ENCODE measurements at regions not wholly inside any gene's neighbourhood (a gene's known extent, or its start where the extent isn't known, plus 50 kb on each side); places are given as distances from the start of the nearest gene placed in this dataset.
"Not testable (repeated sequence)": the region's sequence is repeated elsewhere in the genome, so short reads cannot be mapped to it uniquely, and the experiment has no call there.

- H3K27me3 ChIP-seq (ENCODE audit: insufficient read depth, low read length) = no peaks in the 10 kb centered on the region
- H3K36me3 ChIP-seq (ENCODE audit: insufficient read depth, low read length) = no peaks in the 10 kb centered on the region
- H4K20me1 ChIP-seq (ENCODE audit: insufficient read depth, low read length) = no peaks in the 10 kb centered on the region
- no peak overlapping the region for H3K9ac ChIP-seq (ENCODE audit: low read length)
- H3K4me3 ChIP-seq (ENCODE audit: low read depth, low read length, poor library complexity, severe bottlenecking) = no peak overlapping the region
- TF ChIP-seq, protein P1, sequence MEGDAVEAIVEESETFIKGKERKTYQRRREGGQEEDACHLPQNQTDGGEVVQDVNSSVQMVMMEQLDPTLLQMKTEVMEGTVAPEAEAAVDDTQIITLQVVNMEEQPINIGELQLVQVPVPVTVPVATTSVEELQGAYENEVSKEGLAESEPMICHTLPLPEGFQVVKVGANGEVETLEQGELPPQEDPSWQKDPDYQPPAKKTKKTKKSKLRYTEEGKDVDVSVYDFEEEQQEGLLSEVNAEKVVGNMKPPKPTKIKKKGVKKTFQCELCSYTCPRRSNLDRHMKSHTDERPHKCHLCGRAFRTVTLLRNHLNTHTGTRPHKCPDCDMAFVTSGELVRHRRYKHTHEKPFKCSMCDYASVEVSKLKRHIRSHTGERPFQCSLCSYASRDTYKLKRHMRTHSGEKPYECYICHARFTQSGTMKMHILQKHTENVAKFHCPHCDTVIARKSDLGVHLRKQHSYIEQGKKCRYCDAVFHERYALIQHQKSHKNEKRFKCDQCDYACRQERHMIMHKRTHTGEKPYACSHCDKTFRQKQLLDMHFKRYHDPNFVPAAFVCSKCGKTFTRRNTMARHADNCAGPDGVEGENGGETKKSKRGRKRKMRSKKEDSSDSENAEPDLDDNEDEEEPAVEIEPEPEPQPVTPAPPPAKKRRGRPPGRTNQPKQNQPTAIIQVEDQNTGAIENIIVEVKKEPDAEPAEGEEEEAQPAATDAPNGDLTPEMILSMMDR (IDR thresholded peaks at IDR 0.05; ENCODE audit: low read length) = no peak
- no peak for TF ChIP-seq EZH2 (IDR thresholded peaks at IDR 0.05; ENCODE audit: borderline replicate concordance, low read length)
- H3K4me1 ChIP-seq (ENCODE audit: insufficient read depth, low read length, severe bottlenecking) = no peaks in the 10 kb centered on the region
- H2AFZ ChIP-seq (ENCODE audit: low read length) = no peak overlapping the region
- no peaks in the 10 kb centered on the region for H3K79me2 ChIP-seq (ENCODE audit: insufficient read depth, low read length)
- H3K4me2 ChIP-seq (ENCODE audit: low read length) = no peak overlapping the region
- no peaks in the 10 kb centered on the region for H3K9me3 ChIP-seq (ENCODE audit: low read length)
- no peaks in the 10 kb centered on the region for H3K9me2 ChIP-seq (ENCODE audit: low read depth, low read length)
- no peaks in the 10 kb centered on the region for H3F3A ChIP-seq (ENCODE audit: insufficient read depth, low read length)
- H3K27ac ChIP-seq (ENCODE audit: low read depth, low read length, poor library complexity, severe bottlenecking) = no peak overlapping the region
These were observed 294.9 kb upstream of the ADGRL2 start for GRCh38 chr1:81505831-81506230.

DNA sequence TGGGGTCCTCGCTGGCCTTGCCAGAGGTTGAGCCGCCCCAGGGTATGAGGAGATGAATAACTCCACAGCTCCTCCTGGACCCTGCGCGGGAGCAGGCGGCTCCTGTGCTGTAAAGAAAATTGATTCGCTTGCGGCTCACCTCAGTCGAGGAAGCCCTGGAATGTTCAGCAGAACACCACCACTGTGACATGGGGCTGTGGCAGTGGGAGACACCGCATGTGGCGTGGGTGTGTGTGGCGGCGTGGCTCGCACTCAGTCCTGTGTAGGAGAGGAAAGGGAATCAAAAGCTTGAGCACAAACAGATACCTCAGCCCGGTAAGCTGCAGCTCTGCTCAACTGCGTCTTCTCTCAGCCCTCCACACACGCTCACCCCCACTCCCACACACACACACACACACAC is 295.9 kb upstream of the ADGRL2 start:
- not testable (repeated sequence) for H3K27me3 ChIP-seq (ENCODE audit: insufficient read depth, low read length); H3K4me3 ChIP-seq (ENCODE audit: low read depth, low read length, poor library complexity, severe bottlenecking); H3K4me1 ChIP-seq (ENCODE audit: insufficient read depth, low read length, severe bottlenecking); H3K9me2 ChIP-seq (ENCODE audit: low read depth, low read length); H3K79me2 ChIP-seq (ENCODE audit: insufficient read depth, low read length); H3K9me3 ChIP-seq (ENCODE audit: low read length); H2AFZ ChIP-seq (ENCODE audit: low read length); H3K4me2 ChIP-seq (ENCODE audit: low read length); H3K27ac ChIP-seq (ENCODE audit: low read depth, low read length, poor library complexity, severe bottlenecking); H3K9ac ChIP-seq (ENCODE audit: low read length); H3K36me3 ChIP-seq (ENCODE audit: insufficient read depth, low read length); H4K20me1 ChIP-seq (ENCODE audit: insufficient read depth, low read length); H3F3A ChIP-seq (ENCODE audit: insufficient read depth, low read length)

DNA sequence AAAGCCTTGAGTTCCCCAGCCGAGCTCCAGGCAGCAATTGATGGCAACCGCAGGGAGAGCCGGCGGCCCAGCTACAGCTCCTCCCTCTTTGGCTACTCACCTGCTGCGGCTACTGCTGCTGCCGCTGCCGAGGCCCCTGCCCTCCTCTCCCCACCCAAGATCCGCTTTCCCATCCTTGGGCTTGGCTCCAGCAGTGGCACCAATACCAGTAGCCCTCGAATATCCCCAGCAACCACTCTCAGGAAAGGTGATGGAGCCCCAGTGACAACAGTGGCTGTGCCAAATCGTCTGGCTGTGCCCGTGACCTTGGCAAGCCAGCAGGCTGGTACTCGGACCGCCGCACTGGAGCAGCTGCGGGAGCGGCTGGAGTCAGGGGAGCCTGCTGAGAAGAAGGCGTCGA is 298.0 kb upstream of the ADGRL2 start:
- not testable (repeated sequence) for H4K20me1 ChIP-seq (ENCODE audit: insufficient read depth, low read length); H2AFZ ChIP-seq (ENCODE audit: low read length); H3F3A ChIP-seq (ENCODE audit: insufficient read depth, low read length); H3K79me2 ChIP-seq (ENCODE audit: insufficient read depth, low read length); H3K4me3 ChIP-seq (ENCODE audit: low read depth, low read length, poor library complexity, severe bottlenecking); H3K9me2 ChIP-seq (ENCODE audit: low read depth, low read length); H3K27me3 ChIP-seq (ENCODE audit: insufficient read depth, low read length); H3K9me3 ChIP-seq (ENCODE audit: low read length); H3K36me3 ChIP-seq (ENCODE audit: insufficient read depth, low read length); H3K4me2 ChIP-seq (ENCODE audit: low read length); H3K4me1 ChIP-seq (ENCODE audit: insufficient read depth, low read length, severe bottlenecking); H3K9ac ChIP-seq (ENCODE audit: low read length); H3K27ac ChIP-seq (ENCODE audit: low read depth, low read length, poor library complexity, severe bottlenecking)

DNA sequence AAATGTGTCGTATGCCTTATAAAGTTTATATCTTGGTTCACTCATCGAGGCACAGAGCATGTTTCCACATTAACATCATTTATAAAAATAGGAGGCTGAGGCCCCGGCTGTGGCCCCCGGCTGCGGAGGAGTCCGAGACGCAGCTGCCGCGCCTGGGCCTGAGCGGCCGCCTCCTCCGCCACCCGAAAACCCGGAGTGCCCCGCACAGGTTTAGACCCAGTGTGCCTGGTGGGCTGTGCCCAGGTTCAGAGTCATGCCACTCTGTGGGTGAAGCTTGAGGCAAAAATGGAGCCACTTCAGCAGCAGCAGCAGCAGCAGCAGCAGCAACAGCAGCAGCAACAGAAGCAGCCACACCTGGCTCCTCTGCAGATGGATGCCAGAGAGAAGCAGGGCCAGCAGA is 299.2 kb upstream of the ADGRL2 start:
- not testable (repeated sequence) for H2AFZ ChIP-seq (ENCODE audit: low read length); H3K4me1 ChIP-seq (ENCODE audit: insufficient read depth, low read length, severe bottlenecking); H3F3A ChIP-seq (ENCODE audit: insufficient read depth, low read length); H3K9me3 ChIP-seq (ENCODE audit: low read length); H3K4me3 ChIP-seq (ENCODE audit: low read depth, low read length, poor library complexity, severe bottlenecking); H3K9ac ChIP-seq (ENCODE audit: low read length); H3K36me3 ChIP-seq (ENCODE audit: insufficient read depth, low read length); H3K27me3 ChIP-seq (ENCODE audit: insufficient read depth, low read length); H3K27ac ChIP-seq (ENCODE audit: low read depth, low read length, poor library complexity, severe bottlenecking); H3K79me2 ChIP-seq (ENCODE audit: insufficient read depth, low read length); H4K20me1 ChIP-seq (ENCODE audit: insufficient read depth, low read length); H3K4me2 ChIP-seq (ENCODE audit: low read length); H3K9me2 ChIP-seq (ENCODE audit: low read depth, low read length)

GRCh38 chr1:81499487-81499886 is 301.2 kb upstream of the ADGRL2 start:
- H3F3A ChIP-seq (ENCODE audit: insufficient read depth, low read length) = no peaks in the 10 kb centered on the region
- no peaks in the 10 kb centered on the region for H3K36me3 ChIP-seq (ENCODE audit: insufficient read depth, low read length)
- H4K20me1 ChIP-seq (ENCODE audit: insufficient read depth, low read length) = no peaks in the 10 kb centered on the region
- no peaks in the 10 kb centered on the region for H3K9me3 ChIP-seq (ENCODE audit: low read length)
- H3K9me2 ChIP-seq (ENCODE audit: low read depth, low read length) = no peaks in the 10 kb centered on the region
- H3K79me2 ChIP-seq (ENCODE audit: insufficient read depth, low read length) = no peaks in the 10 kb centered on the region
- H3K4me1 ChIP-seq (ENCODE audit: insufficient read depth, low read length, severe bottlenecking) = no peaks in the 10 kb centered on the region
- no peak overlapping the region for H3K9ac ChIP-seq (ENCODE audit: low read length)
- no peak overlapping the region for H2AFZ ChIP-seq (ENCODE audit: low read length)
- no peak overlapping the region for H3K4me3 ChIP-seq (ENCODE audit: low read depth, low read length, poor library complexity, severe bottlenecking)
- TF ChIP-seq EZH2 (IDR thresholded peaks at IDR 0.05; ENCODE audit: borderline replicate concordance, low read length) = no peak
- H3K4me2 ChIP-seq (ENCODE audit: low read length) = no peak overlapping the region
- no peaks in the 10 kb centered on the region for H3K27me3 ChIP-seq (ENCODE audit: insufficient read depth, low read length)
- H3K27ac ChIP-seq (ENCODE audit: low read depth, low read length, poor library complexity, severe bottlenecking) = no peak overlapping the region
